ENCODE measurements at regions not wholly inside any gene's neighbourhood (a gene's known extent, or its start where the extent isn't known, plus 50 kb on each side); places are given as distances from the start of the nearest gene placed in this dataset.

GRCh38 chr12:124517260-124518050 is 50.0 kb downstream of the NCOR2 start:
- TF ChIP-seq CTCF (IDR thresholded peaks at IDR 0.05), result no peak
- H3K4me1 ChIP-seq (ENCODE audit: insufficient read depth, low read length), result peaks cover 16% of the 10 kb centered on the region
- CTCF ChIA-PET, result no interaction called here
- intact Hi-C loops (cut with DNase I, micrococcal nuclease), result no loop called here
- no peaks in the 10 kb centered on the region for H3K27me3 ChIP-seq (ENCODE audit: control insufficient read depth in 1 of 2, insufficient read depth in 2 of 2, low read length in 2 of 2)
- no peak overlapping the region for H3K4me3 ChIP-seq (ENCODE audit: low read length)
- H3K9me3 ChIP-seq (ENCODE audit: control insufficient read depth in 1 of 2, insufficient read depth in 1 of 2, low read length in 2 of 2), result no peaks in the 10 kb centered on the region
- peaks cover 7% of the 10 kb centered on the region for H3K36me3 ChIP-seq (ENCODE audit: insufficient read depth, low read length)
- no peak overlapping the region for H3K27ac Mint-ChIP-seq
- no peaks in the 10 kb centered on the region for H3K9me3 Mint-ChIP-seq
- DNase-seq (no peak), ATAC-seq (ENCODE audit: poor library complexity) (no peak)
- no peak overlapping the region for H3K27ac ChIP-seq (ENCODE audit: low read depth in 1 of 2, low read length in 2 of 2)
- H3K4me1 Mint-ChIP-seq (ENCODE audit: low read depth), result peaks cover 17% of the 10 kb centered on the region
- peaks cover 13% of the 10 kb centered on the region for H3K36me3 Mint-ChIP-seq (ENCODE audit: low read depth)
- POLR2A ChIA-PET, result no interaction called here
- no peak overlapping the region for H3K4me3 Mint-ChIP-seq
- no peaks in the 10 kb centered on the region for H3K27me3 Mint-ChIP-seq

DNA sequence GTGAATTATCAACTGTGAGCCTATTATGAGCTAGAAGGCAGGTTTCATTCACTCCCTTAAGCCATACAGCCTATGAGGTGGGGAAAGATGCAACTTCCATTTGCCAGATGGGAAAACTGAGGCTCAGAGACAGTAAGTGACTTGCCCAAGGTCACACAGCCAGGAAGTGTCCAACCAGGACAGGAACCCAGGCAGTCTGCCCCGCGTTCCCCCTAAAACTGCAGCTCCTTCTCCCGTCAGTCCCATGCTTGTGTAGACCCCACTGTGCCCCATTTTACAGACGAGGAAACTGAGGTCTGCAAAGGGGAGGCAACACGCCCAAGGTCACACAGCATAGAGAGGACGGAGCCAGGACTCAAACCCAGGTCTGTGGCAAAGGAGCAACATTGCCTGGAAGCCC is 50.6 kb downstream of the NCOR2 start:
- Histone ChIP-seq H3K4me1 (ENCODE audit: insufficient read depth, low read length) (peaks cover 16% of the 10 kb centered on the region), H3K36me3 (ENCODE audit: insufficient read depth, low read length) (peaks cover 4% of the 10 kb centered on the region), H3K27me3 (ENCODE audit: control insufficient read depth in 1 of 2, insufficient read depth in 2 of 2, low read length in 2 of 2) (no peaks in the 10 kb centered on the region), H3K4me3 (ENCODE audit: low read length) (no peak overlapping the region), H3K9me3 (ENCODE audit: control insufficient read depth in 1 of 2, insufficient read depth in 1 of 2, low read length in 2 of 2) (no peaks in the 10 kb centered on the region), H3K27ac (ENCODE audit: low read depth in 1 of 2, low read length in 2 of 2) (no peak overlapping the region)
- H3K27me3 Mint-ChIP-seq, result no peaks in the 10 kb centered on the region
- POLR2A ChIA-PET, result no interaction called here
- intact Hi-C loops (cut with DNase I, micrococcal nuclease), result no loop called here
- no peak overlapping the region for H3K4me3 Mint-ChIP-seq
- no peak for DNase-seq
- no peak overlapping the region for H3K27ac Mint-ChIP-seq
- H3K36me3 Mint-ChIP-seq (ENCODE audit: low read depth), result peaks cover 13% of the 10 kb centered on the region
- no peak for ATAC-seq (ENCODE audit: poor library complexity)
- H3K4me1 Mint-ChIP-seq (ENCODE audit: low read depth), result peaks cover 13% of the 10 kb centered on the region
- TF ChIP-seq CTCF (IDR thresholded peaks at IDR 0.05), result no peak
- no peaks in the 10 kb centered on the region for H3K9me3 Mint-ChIP-seq
- CTCF ChIA-PET, result no interaction called here

DNA sequence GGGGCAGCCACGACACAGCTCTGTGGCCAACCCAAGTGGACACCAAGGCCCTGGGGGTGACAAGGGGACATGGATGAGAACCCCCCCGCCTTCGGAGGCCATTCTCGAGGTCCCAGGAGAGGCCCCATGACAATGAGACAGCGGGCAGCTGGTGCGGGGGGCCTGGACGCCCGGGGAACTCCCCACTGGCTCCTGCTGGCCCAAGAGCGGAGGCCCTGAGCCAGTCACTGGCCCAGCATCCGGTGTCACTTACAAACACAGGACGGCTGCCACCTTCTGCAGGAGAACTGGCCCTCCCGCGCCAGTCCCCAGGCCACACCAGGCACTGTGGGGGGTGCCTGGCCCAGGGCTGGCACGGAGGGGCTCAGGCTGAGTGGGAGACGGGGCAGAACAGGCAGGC is 51.4 kb downstream of the NCOR2 start:
- H3K27ac Mint-ChIP-seq, result no peak overlapping the region
- TF ChIP-seq CTCF (IDR thresholded peaks at IDR 0.05), result no peak
- H3K27me3 Mint-ChIP-seq, result no peaks in the 10 kb centered on the region
- POLR2A ChIA-PET, result no interaction called here
- H3K4me1 ChIP-seq (ENCODE audit: insufficient read depth, low read length), result peaks cover 18% of the 10 kb centered on the region
- CTCF ChIA-PET, result no interaction called here
- ATAC-seq (ENCODE audit: poor library complexity) (no peak), DNase-seq (no peak)
- H3K36me3 ChIP-seq (ENCODE audit: insufficient read depth, low read length), result peaks cover 4% of the 10 kb centered on the region
- H3K4me3 Mint-ChIP-seq, result no peak overlapping the region
- no peaks in the 10 kb centered on the region for H3K27me3 ChIP-seq (ENCODE audit: control insufficient read depth in 1 of 2, insufficient read depth in 2 of 2, low read length in 2 of 2)
- H3K27ac ChIP-seq (ENCODE audit: low read depth in 1 of 2, low read length in 2 of 2), result no peak overlapping the region
- H3K36me3 Mint-ChIP-seq (ENCODE audit: low read depth), result peaks cover 13% of the 10 kb centered on the region
- H3K9me3 Mint-ChIP-seq, result no peaks in the 10 kb centered on the region
- H3K4me3 ChIP-seq (ENCODE audit: low read length), result no peak overlapping the region
- intact Hi-C loops (cut with DNase I, micrococcal nuclease), result no loop called here
- H3K4me1 Mint-ChIP-seq (ENCODE audit: low read depth), result peaks cover 6% of the 10 kb centered on the region
- H3K9me3 ChIP-seq (ENCODE audit: control insufficient read depth in 1 of 2, insufficient read depth in 1 of 2, low read length in 2 of 2), result no peaks in the 10 kb centered on the region

Data from CD4-positive, alpha-beta T cell (primary cell).